Mononuclear cell (primary cell): ENCODE measurements at regions not wholly inside any gene's neighbourhood (a gene's known extent, or its start where the extent isn't known, plus 50 kb on each side); places are given as distances from the start of the nearest gene placed in this dataset.
"Not testable (repeated sequence)": the region's sequence is repeated elsewhere in the genome, so short reads cannot be mapped to it uniquely, and the experiment has no call there.

Experiments used
- H3K27me3 ChIP-seq: 2 replicates; pipeline ENCODE4 v1.6.0; 2011; ENCODE audit warnings: low read length, control low read depth; ENCODE audit not compliant: insufficient read depth
- H3K4me1 ChIP-seq: 2 replicates; pipeline ENCODE4 v1.5.1; 2011; ENCODE audit warnings: mild to moderate bottlenecking, low read length, control low read depth; ENCODE audit not compliant: insufficient read depth
- H3K4me3 ChIP-seq: 2 replicates; pipeline ENCODE4 v1.5.1; 2011; ENCODE audit warnings: mild to moderate bottlenecking, low read length, moderate library complexity
- H3K9me3 ChIP-seq: 2 replicates; pipeline ENCODE4 v1.5.1; 2011; ENCODE audit warnings: low read depth, mild to moderate bottlenecking, control low read depth, low read length

GRCh38 chr1:120262791-120263751, 86.8 kb upstream of the SEC22B start:
- not testable (repeated sequence) for H3K27me3 ChIP-seq, H3K9me3 ChIP-seq, H3K4me3 ChIP-seq, H3K4me1 ChIP-seq

DNA sequence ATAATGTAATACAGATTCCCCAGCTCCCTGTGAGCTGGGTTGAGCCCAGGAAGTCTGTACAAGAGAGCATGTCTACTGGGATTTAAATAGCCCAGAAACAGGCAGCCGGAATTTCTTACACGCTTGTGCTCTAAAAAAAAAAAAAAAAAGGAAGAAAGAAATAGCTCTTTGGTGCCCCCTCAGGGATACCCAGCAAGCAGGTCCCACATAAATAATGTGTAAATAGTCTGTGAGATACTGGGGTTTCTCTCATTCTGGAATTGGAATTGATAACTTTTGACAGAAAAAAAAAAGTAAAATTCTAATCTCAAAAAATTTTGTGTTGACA, 81.4 kb upstream of the SEC22B start:
- not testable (repeated sequence) for H3K4me1 ChIP-seq, H3K9me3 ChIP-seq, H3K27me3 ChIP-seq, H3K4me3 ChIP-seq

DNA sequence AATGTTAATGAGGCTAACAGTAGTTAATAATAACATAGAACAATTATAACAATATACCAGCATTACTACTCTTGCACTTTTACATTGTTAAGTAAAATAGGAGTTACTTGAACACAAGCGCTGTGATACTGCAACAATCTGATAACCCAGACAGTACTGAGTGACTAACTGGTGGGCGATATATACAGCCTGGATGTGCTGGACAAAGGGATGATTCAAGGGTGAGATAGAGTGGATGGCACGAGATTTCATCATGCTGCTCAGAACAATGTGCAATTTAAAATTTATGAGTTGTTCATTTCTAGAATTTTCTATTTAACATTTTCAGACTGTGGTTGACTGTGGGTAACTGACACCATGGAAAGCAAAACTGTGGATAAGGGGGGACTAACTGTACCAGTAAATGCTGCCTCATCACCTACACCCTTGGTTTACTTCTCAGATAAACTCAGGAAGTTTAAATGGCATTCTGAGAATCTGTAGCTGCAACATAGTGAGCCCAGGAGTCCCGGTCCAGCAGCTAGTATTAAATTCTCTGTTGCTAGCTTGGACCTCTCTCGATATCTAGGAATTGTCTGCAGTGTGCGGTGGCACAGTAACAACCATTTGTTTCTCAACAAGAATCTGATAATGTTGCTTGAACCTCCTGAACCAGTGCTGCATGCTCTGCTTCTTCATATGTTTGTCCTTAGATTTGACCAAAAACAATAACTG, 80.9 kb upstream of the SEC22B start:
- H3K27me3 ChIP-seq, H3K4me1 ChIP-seq, H3K9me3 ChIP-seq, H3K4me3 ChIP-seq: not testable (repeated sequence)

DNA sequence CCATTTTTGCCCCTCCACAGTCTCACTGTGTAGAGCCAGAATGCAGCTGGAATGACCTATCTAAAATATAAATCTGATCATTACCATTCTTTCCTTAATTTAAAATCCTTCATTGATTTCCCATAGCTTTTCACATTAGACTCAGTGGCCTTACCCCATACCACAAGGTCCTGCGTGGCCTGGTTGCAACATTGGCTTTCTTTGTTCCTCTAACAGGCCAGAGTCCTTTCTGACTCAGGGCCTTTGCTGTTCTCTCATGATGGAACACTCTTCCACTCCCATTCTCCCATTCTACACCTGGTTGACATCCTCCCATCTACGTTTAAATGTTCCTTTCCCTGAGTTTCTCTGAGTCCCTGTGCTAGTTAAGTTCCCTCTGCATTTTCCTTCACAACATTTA, 74.4 kb upstream of the SEC22B start:
- H3K9me3 ChIP-seq, H3K4me1 ChIP-seq, H3K4me3 ChIP-seq, H3K27me3 ChIP-seq: not testable (repeated sequence)

DNA sequence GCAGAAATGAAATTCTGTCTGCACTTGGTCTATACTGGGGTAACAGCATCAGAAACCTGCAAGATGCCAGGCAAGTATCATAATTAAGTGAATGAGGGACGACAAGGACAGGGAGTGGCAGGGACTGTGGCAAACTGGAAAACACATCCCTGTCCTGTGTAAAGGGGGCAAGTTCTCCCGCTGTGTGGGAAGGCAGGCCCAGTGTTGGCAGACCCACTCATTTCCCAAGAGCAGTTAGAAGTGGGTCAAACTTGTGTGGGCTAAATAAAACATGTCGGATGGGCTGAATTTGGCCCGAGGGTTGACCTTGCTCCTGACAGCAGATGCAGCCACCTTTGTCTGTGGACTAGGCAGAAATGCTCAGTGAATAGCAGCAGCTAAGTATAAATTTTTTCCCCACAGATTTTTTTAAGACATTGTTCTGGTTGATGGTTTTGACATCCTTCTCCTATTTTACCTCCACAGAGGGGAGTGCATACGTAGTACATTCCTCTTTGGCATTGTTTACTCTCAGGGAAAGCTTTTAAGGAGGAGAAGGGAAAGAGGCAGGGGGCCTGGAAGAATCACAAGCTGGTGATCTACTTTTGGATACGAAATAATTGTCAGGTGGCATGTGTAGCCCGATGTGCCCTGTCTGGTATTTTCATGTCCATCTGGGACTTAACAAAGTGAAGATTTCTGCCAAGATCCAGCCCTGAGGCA, 72.6 kb upstream of the SEC22B start:
- not testable (repeated sequence) for H3K27me3 ChIP-seq, H3K4me3 ChIP-seq, H3K4me1 ChIP-seq, H3K9me3 ChIP-seq

DNA sequence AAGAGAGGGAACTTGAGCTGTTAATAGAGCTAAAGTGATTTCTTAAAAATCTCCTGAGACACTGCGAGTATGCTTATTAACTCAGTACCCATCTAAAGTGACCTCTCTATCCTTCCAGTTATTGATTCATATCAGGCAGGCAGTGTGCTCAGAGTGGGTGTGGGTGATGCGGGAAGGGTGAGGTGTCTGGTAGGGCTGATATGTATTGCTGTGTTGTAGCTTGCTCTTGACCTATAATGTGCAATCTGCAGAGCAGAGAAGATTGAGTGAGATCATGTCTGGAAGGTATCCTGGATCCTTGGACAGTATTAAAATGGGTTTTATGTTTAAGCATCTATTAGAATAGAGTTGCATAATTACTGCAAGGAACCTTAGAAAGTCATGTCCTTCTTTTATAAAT, 71.9 kb upstream of the SEC22B start:
- not testable (repeated sequence) for H3K27me3 ChIP-seq, H3K4me3 ChIP-seq, H3K4me1 ChIP-seq, H3K9me3 ChIP-seq

DNA sequence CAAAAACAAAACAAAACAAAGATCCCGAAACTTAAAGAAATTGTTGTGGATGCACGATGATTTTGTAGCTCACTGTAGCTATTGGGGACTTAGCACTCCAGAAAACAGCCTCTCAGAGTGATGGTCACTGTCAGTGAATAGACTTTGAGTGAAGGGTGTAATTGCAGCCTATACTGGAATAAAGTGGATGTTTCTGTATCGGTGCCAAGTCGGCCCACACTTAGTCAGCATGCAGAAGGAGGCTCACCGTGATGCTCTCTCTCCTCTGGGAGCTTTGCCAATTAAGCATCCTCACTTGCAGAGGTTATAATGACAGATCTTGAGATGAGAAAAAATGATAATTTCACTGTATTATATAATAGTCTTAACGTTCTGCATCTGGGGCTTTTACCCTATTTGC, 67.5 kb upstream of the SEC22B start:
- H3K4me3 ChIP-seq, H3K4me1 ChIP-seq, H3K9me3 ChIP-seq, H3K27me3 ChIP-seq: not testable (repeated sequence)

- H3K27me3 ChIP-seq, H3K4me3 ChIP-seq, H3K4me1 ChIP-seq, H3K9me3 ChIP-seq: not testable (repeated sequence)
Measured at GRCh38 chr1:120242582-120242981, 66.3 kb upstream of the SEC22B start.

- H3K4me3 ChIP-seq, H3K4me1 ChIP-seq, H3K27me3 ChIP-seq, H3K9me3 ChIP-seq: not testable (repeated sequence)
Measured at GRCh38 chr1:120241868-120242267, 65.5 kb upstream of the SEC22B start.

DNA sequence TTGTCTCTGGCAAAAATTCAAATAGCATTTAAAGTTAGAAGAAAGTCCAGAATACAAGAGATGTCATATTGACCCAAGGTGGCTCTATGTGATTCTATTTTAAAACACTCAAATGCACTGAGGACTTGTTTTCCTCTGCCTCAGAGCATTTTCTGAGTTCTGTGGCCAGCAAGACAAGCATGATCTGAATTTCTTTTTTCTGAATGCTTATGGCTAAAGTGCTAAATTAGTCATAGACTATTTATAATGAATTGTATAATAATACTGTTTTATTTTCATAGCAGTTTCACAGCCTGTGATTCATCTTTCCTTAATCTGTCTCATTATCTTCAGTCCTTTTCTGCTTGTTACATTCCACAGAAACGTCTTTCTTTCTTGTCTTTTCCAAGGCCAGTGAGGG, 63.9 kb upstream of the SEC22B start:
- H3K27me3 ChIP-seq, H3K4me3 ChIP-seq, H3K4me1 ChIP-seq, H3K9me3 ChIP-seq: not testable (repeated sequence)

DNA sequence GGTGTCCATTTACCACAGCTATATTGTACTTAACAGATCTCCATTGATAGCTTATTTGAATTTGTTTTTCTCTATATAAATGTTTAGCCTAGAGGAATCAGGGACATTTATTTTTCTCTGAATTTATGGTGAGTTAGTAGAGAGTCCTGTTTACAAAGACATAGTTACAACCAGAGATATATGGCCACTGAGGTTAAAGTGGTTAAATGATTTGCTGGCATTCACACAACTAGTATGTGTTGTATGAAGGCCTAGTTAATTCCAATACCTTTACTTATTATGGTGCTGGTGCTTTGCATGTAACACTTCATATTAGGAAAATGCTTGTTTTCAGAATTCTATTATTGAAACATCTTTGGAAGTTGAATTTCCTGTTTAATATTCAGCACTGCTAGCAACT, 63.0 kb upstream of the SEC22B start:
- not testable (repeated sequence) for H3K9me3 ChIP-seq, H3K4me3 ChIP-seq, H3K4me1 ChIP-seq, H3K27me3 ChIP-seq

- H3K4me3 ChIP-seq, H3K4me1 ChIP-seq, H3K27me3 ChIP-seq, H3K9me3 ChIP-seq: not testable (repeated sequence)
Measured at GRCh38 chr1:120238867-120239266, 62.5 kb upstream of the SEC22B start.

GRCh38 chr1:120233661-120234018, 57.3 kb upstream of the SEC22B start:
- not testable (repeated sequence) for H3K27me3 ChIP-seq, H3K4me3 ChIP-seq, H3K4me1 ChIP-seq, H3K9me3 ChIP-seq

DNA sequence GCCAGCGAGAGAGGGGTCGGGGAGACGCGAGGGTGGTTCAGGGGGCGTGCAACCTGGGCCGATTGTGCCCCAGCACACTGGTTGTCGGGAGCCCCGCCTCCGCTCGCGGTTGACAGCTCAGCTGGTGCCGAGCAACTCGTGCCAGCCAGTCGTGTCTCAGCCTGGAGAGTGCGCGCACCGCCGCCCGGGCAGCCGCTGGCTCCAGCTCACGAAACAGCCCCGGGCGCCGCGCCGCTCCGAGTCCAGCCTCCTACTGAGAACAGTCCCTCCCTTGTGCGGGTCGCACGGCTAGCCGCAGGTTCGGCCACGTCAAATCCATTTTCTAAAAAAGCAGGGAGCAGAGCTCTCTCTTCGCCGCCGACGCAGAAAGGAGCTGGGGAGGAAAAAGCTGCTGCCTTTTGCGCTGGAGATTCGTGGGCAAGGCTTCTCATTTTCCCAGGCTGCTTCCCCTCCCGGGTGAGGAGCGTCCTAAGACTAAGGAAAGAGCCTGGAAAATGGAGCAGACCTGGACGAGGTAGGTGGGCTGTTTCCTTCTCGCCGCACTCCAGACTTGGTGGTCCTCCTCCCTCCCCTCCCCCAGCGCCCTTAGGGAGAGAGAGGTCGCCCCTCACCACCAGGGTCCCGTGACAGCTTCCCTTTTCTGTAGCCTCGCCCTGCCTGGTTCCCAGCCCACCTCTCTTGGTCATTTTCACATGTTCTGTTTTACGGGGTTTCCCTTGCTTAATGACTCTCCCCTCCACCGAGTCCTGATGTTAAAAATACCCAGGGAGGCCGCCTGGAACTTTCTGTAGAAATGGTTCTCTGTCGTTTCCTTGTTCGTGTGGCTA, 56.7 kb upstream of the SEC22B start:
- not testable (repeated sequence) for H3K9me3 ChIP-seq, H3K4me1 ChIP-seq, H3K4me3 ChIP-seq, H3K27me3 ChIP-seq

DNA sequence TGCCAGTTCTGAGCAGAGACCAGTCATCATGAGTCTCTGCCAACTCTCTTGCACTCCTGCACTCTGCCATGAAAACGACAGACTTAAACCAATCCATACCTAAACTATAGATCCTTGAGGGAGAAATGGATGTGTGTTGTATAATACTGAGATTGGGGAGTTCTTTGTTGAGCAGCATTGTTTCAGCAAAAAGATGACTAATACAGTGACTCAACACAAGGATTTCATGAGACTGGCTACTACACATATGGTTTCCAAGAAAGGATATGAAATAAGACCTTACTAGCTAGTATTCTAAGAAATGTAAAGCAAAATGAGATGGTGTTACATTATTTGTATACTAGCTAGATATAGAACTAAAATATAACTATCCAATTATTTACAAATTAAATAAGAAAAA, 53.5 kb upstream of the SEC22B start:
- not testable (repeated sequence) for H3K9me3 ChIP-seq, H3K4me1 ChIP-seq, H3K27me3 ChIP-seq, H3K4me3 ChIP-seq
